ENCODE measurements at regions not wholly inside any gene's neighbourhood (a gene's known extent, or its start where the extent isn't known, plus 50 kb on each side); places are given as distances from the start of the nearest gene placed in this dataset.

- Histone ChIP-seq H3K4me1 (no peaks in the 10 kb centered on the region), H3K27me3 (no peaks in the 10 kb centered on the region), H3K4me3 (no peak overlapping the region), H3K36me3 (replicated peaks in 1 of 2; ENCODE audit: insufficient read depth in 1 of 2, low read depth in 2 of 2) (no peaks in the 10 kb centered on the region), H3K9me3 (no peaks in the 10 kb centered on the region), H3K27ac (no peak overlapping the region)
- DNase-seq, result no peak
- ATAC-seq, result no peak
- TF ChIP-seq, protein P1, sequence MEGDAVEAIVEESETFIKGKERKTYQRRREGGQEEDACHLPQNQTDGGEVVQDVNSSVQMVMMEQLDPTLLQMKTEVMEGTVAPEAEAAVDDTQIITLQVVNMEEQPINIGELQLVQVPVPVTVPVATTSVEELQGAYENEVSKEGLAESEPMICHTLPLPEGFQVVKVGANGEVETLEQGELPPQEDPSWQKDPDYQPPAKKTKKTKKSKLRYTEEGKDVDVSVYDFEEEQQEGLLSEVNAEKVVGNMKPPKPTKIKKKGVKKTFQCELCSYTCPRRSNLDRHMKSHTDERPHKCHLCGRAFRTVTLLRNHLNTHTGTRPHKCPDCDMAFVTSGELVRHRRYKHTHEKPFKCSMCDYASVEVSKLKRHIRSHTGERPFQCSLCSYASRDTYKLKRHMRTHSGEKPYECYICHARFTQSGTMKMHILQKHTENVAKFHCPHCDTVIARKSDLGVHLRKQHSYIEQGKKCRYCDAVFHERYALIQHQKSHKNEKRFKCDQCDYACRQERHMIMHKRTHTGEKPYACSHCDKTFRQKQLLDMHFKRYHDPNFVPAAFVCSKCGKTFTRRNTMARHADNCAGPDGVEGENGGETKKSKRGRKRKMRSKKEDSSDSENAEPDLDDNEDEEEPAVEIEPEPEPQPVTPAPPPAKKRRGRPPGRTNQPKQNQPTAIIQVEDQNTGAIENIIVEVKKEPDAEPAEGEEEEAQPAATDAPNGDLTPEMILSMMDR (IDR thresholded peaks at IDR 0.05), result no peak
- no peak for TF ChIP-seq POLR2A (IDR thresholded peaks at IDR 0.05)
- intact Hi-C loops (cut with DNase I), result loop anchor here (10.0 kb wide), 1 partner anchor 233 kb away; no protein-coding TSS in a partner anchor
- WGBS, 2 donors, result 65 to 67% methylated on average over 9 of the region's 9 CpGs
Measured at GRCh38 chr13:103147961-103148360, 81.7 kb upstream of the SLC10A2 start.

GRCh38 chr13:103145442-103145841 is 79.2 kb upstream of the SLC10A2 start:
- Histone ChIP-seq H3K4me3 (no peak overlapping the region), H3K27ac (no peak overlapping the region), H3K4me1 (no peaks in the 10 kb centered on the region), H3K27me3 (no peaks in the 10 kb centered on the region), H3K9me3 (no peaks in the 10 kb centered on the region), H3K36me3 (replicated peaks in 1 of 2; ENCODE audit: insufficient read depth in 1 of 2, low read depth in 2 of 2) (no peaks in the 10 kb centered on the region)
- no peak for TF ChIP-seq POLR2A (IDR thresholded peaks at IDR 0.05)
- TF ChIP-seq, protein P1 (IDR thresholded peaks at IDR 0.05), result no peak
- intact Hi-C loops (cut with DNase I), result loop anchor here (10.0 kb wide), 1 partner anchor 231 kb away; no protein-coding TSS in a partner anchor
- 44 to 94% methylated on average over 1 of the region's 1 CpG for WGBS, 2 donors
- ATAC-seq (no peak), DNase-seq (no peak)

DNA sequence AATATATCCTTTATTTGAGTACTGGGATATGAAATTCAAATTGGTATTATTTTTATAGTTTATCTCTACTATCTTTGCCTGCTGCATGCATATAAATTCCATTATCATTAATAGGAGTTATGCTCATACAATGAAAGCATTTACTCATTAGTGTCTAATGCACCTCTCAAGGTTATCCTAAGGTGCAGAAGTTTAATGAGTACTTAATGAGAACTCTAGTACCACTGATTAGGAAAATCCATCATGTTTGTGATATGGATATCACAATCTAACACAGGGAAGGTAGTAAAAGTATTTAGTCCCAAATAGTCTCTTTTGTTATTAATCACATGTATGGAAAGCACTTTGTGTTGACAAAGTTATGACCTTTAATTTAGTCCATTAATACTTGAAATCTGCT is 77.2 kb upstream of the SLC10A2 start:
- ATAC-seq (no peak), DNase-seq (no peak)
- H3K27me3 ChIP-seq, result no peaks in the 10 kb centered on the region
- no peaks in the 10 kb centered on the region for H3K9me3 ChIP-seq
- intact Hi-C loops (cut with DNase I), result loop anchor here (10.0 kb wide), 1 partner anchor 229 kb away; no protein-coding TSS in a partner anchor
- TF ChIP-seq POLR2A (IDR thresholded peaks at IDR 0.05), result no peak
- TF ChIP-seq, protein P1 (IDR thresholded peaks at IDR 0.05), result no peak
- H3K4me1 ChIP-seq, result no peaks in the 10 kb centered on the region
- no peak overlapping the region for H3K4me3 ChIP-seq
- no peak overlapping the region for H3K27ac ChIP-seq
- no peaks in the 10 kb centered on the region for H3K36me3 ChIP-seq (replicated peaks in 1 of 2; ENCODE audit: insufficient read depth in 1 of 2, low read depth in 2 of 2)

- Histone ChIP-seq H3K27me3 (no peaks in the 10 kb centered on the region), H3K36me3 (replicated peaks in 1 of 2; ENCODE audit: insufficient read depth in 1 of 2, low read depth in 2 of 2) (no peaks in the 10 kb centered on the region), H3K27ac (no peak overlapping the region), H3K9me3 (no peaks in the 10 kb centered on the region), H3K4me1 (no peaks in the 10 kb centered on the region), H3K4me3 (no peak overlapping the region)
- intact Hi-C loops (cut with DNase I), result loop anchor here (10.0 kb wide), 1 partner anchor 227 kb away; no protein-coding TSS in a partner anchor
- no peak for TF ChIP-seq POLR2A (IDR thresholded peaks at IDR 0.05)
- TF ChIP-seq, protein P1 (IDR thresholded peaks at IDR 0.05), result no peak
- DNase-seq (no peak), ATAC-seq (no peak)
- 41 to 62% methylated on average over 2 of the region's 2 CpGs for WGBS, 2 donors
Measured at GRCh38 chr13:103142151-103142550, 75.9 kb upstream of the SLC10A2 start.

DNA sequence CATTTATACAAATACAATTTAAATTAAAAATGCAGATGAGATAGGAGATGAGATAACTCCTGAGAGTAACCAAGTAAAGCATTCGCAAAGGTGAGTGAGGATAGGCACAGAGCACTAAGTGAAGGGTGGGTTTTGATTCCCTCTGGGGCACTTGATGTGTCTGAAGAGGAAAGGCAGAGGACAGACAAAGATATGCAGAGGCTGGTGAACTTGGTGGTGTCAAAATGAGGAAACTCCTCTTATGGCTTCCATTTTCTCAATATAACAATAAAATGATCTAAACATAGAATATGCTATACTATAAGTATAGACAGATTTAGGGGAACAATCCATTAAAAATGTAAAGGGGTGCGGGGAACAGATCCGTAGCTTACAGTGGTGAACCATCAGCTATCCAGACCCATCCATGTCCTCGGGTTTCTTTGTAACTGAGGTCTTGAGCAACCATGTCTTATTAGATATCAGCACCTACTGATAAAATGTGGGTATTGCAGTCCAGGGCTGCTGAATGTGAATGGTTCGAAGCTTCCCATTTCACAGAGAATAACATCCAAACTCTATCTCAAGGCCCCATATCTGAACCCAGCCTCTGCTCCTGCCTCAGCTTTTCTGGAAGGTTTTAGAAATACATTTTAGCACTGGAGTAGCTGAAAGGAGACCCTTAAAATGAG is 73.9 kb upstream of the SLC10A2 start:
- H3K27ac ChIP-seq, result no peak overlapping the region
- 46 to 49% methylated on average over 5 of the region's 5 CpGs for WGBS, 2 donors
- TF ChIP-seq, protein P1 (IDR thresholded peaks at IDR 0.05), result peak; percentile 24 to 58 (median 44)
- TF ChIP-seq POLR2A (IDR thresholded peaks at IDR 0.05), result no peak
- no peaks in the 10 kb centered on the region for H3K27me3 ChIP-seq
- no peaks in the 10 kb centered on the region for H3K9me3 ChIP-seq
- intact Hi-C loops (cut with DNase I), result loop anchor here (10.0 kb wide), 1 partner anchor 225 kb away; no protein-coding TSS in a partner anchor
- no peaks in the 10 kb centered on the region for H3K4me1 ChIP-seq
- DNase-seq, result no peak
- H3K36me3 ChIP-seq (replicated peaks in 1 of 2; ENCODE audit: insufficient read depth in 1 of 2, low read depth in 2 of 2), result no peaks in the 10 kb centered on the region
- H3K4me3 ChIP-seq, result no peak overlapping the region
- peak; percentile 74 for ATAC-seq
